ENCODE measurements at regions not wholly inside any gene's neighbourhood (a gene's known extent, or its start where the extent isn't known, plus 50 kb on each side); places are given as distances from the start of the nearest gene placed in this dataset.

DNA sequence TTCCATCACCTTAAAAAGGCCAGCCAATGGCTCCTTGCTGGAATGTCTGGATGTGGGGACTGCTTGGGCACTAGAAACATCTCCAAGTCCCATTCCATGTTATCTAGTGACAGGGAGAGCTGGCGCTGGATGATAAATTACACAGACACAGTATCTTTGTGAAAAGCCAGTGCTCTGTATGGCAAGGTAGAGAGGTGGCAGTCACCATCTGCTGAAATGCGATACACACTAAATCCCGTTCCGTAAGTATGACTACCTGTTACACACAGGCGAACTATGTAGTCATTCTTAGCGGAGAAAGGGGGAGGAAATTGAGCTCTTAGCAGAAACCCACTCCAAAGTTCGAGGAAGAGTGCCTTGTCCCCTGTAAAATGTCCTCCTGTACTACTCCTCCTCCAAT is 81.0 kb upstream of the MYOCD start:
- no peaks in the 10 kb centered on the region for H3K4me1 ChIP-seq (ENCODE audit: control insufficient read depth, extremely low read depth, insufficient read depth, low read length)
- no peak overlapping the region for H3K4me3 ChIP-seq (ENCODE audit: control insufficient read depth in 2 of 3, extremely low read depth in 1 of 3, insufficient read depth in 2 of 3, low read depth in 1 of 3, low read length in 3 of 3)
- no peaks in the 10 kb centered on the region for H3K79me2 ChIP-seq (ENCODE audit: control insufficient read depth, insufficient read depth, low read length)
- no peaks in the 10 kb centered on the region for H4K20me1 ChIP-seq (ENCODE audit: control insufficient read depth, extremely low read depth, insufficient read depth, low read length)
- no peaks in the 10 kb centered on the region for H3K36me3 ChIP-seq (ENCODE audit: control insufficient read depth in 2 of 2, extremely low read depth in 1 of 2, insufficient read depth in 2 of 2, low read length in 2 of 2)
- DNase-seq (ENCODE audit: low read depth, low spot score) (no peak), FAIRE-seq (no peak)
- H3K9me3 ChIP-seq (ENCODE audit: control insufficient read depth, low read depth, low read length) = no peaks in the 10 kb centered on the region
- H3K27ac ChIP-seq (ENCODE audit: control insufficient read depth, insufficient read depth, low read length) = no peak overlapping the region
- no peak overlapping the region for H3K9ac ChIP-seq (ENCODE audit: control insufficient read depth, extremely low read depth, insufficient read depth, low read length)
- no peak overlapping the region for H3K4me2 ChIP-seq (ENCODE audit: control insufficient read depth, extremely low read depth, insufficient read depth, low read depth, low read length)
- no peaks in the 10 kb centered on the region for H3K27me3 ChIP-seq (ENCODE audit: control insufficient read depth, extremely low read depth, insufficient read depth, low read length)
- TF ChIP-seq, protein P1, sequence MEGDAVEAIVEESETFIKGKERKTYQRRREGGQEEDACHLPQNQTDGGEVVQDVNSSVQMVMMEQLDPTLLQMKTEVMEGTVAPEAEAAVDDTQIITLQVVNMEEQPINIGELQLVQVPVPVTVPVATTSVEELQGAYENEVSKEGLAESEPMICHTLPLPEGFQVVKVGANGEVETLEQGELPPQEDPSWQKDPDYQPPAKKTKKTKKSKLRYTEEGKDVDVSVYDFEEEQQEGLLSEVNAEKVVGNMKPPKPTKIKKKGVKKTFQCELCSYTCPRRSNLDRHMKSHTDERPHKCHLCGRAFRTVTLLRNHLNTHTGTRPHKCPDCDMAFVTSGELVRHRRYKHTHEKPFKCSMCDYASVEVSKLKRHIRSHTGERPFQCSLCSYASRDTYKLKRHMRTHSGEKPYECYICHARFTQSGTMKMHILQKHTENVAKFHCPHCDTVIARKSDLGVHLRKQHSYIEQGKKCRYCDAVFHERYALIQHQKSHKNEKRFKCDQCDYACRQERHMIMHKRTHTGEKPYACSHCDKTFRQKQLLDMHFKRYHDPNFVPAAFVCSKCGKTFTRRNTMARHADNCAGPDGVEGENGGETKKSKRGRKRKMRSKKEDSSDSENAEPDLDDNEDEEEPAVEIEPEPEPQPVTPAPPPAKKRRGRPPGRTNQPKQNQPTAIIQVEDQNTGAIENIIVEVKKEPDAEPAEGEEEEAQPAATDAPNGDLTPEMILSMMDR (optimal IDR thresholded peaks at IDR 0.05 in 1 of 3, IDR thresholded peaks at IDR 0.05 in 1 of 3, conservative IDR thresholded peaks at IDR 0.05 in 1 of 3; ENCODE audit: extremely low read depth in 1 of 3, insufficient read depth in 2 of 3, low read length in 3 of 3) = no peak
- no peak for TF ChIP-seq EZH2 (IDR thresholded peaks at IDR 0.05; ENCODE audit: low read length)
- H3K9me1 ChIP-seq (ENCODE audit: control insufficient read depth, extremely low read depth, insufficient read depth, low read length) = no peaks in the 10 kb centered on the region
- dilution Hi-C loops (cut with MboI; ENCODE audit: extremely low pct_ligation_motif_present, low sequenced_read_pairs) = no loop called here
- no peak overlapping the region for H2AFZ ChIP-seq (ENCODE audit: control insufficient read depth, low read length)

DNA sequence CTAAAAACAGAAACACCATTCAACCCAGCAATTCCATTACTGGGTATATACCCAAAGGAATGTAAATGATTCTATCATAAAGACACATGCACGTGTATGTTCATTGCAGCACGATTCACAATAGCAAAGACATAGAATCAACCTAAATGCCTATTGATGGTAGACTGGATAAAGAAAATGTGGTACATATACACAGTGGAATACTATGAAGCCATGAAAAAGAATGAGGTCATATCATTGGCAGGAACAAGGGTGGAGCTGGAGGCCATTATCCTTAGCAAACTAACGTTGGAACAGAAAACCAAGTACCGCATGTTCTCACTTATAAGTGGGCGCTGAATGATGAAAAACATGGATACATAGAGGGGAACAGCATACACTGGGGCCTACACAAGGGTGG is 77.2 kb upstream of the MYOCD start:
- peaks cover 5% of the 10 kb centered on the region for H3K4me1 ChIP-seq (ENCODE audit: control insufficient read depth, extremely low read depth, insufficient read depth, low read length)
- H3K27me3 ChIP-seq (ENCODE audit: control insufficient read depth, extremely low read depth, insufficient read depth, low read length) = no peaks in the 10 kb centered on the region
- no peak overlapping the region for H3K4me3 ChIP-seq (ENCODE audit: control insufficient read depth in 2 of 3, extremely low read depth in 1 of 3, insufficient read depth in 2 of 3, low read depth in 1 of 3, low read length in 3 of 3)
- DNase-seq (ENCODE audit: low read depth, low spot score) (no peak), FAIRE-seq (no peak)
- H3K27ac ChIP-seq (ENCODE audit: control insufficient read depth, insufficient read depth, low read length) = no peak overlapping the region
- dilution Hi-C loops (cut with MboI; ENCODE audit: extremely low pct_ligation_motif_present, low sequenced_read_pairs) = no loop called here
- no peak overlapping the region for H3K9ac ChIP-seq (ENCODE audit: control insufficient read depth, extremely low read depth, insufficient read depth, low read length)
- H3K36me3 ChIP-seq (ENCODE audit: control insufficient read depth in 2 of 2, extremely low read depth in 1 of 2, insufficient read depth in 2 of 2, low read length in 2 of 2) = no peaks in the 10 kb centered on the region
- H3K9me3 ChIP-seq (ENCODE audit: control insufficient read depth, low read depth, low read length) = no peaks in the 10 kb centered on the region
- H2AFZ ChIP-seq (ENCODE audit: control insufficient read depth, low read length) = no peak overlapping the region
- H3K9me1 ChIP-seq (ENCODE audit: control insufficient read depth, extremely low read depth, insufficient read depth, low read length) = no peaks in the 10 kb centered on the region
- TF ChIP-seq EZH2 (IDR thresholded peaks at IDR 0.05; ENCODE audit: low read length) = no peak
- TF ChIP-seq, protein P1 (optimal IDR thresholded peaks at IDR 0.05 in 1 of 3, IDR thresholded peaks at IDR 0.05 in 1 of 3, conservative IDR thresholded peaks at IDR 0.05 in 1 of 3; ENCODE audit: extremely low read depth in 1 of 3, insufficient read depth in 2 of 3, low read length in 3 of 3) = no peak
- no peaks in the 10 kb centered on the region for H3K79me2 ChIP-seq (ENCODE audit: control insufficient read depth, insufficient read depth, low read length)
- H4K20me1 ChIP-seq (ENCODE audit: control insufficient read depth, extremely low read depth, insufficient read depth, low read length) = no peaks in the 10 kb centered on the region
- no peak overlapping the region for H3K4me2 ChIP-seq (ENCODE audit: control insufficient read depth, extremely low read depth, insufficient read depth, low read depth, low read length)
